CD4-positive, alpha-beta T cell treated with Interleukin-15 for 1 hour (primary cell): ENCODE measurements at regions not wholly inside any gene's neighbourhood (a gene's known extent, or its start where the extent isn't known, plus 50 kb on each side); places are given as distances from the start of the nearest gene placed in this dataset.
"Not testable (repeated sequence)": the region's sequence is repeated elsewhere in the genome, so short reads cannot be mapped to it uniquely, and the experiment has no call there.

Experiments used
- DNase-seq: peaks from one replicate; pipeline ENCODE4 v3.0.0-alpha.2; 2020

GRCh38 chr14:37650356-37651037, 55.1 kb downstream of the TTC6 start:
- DNase-seq = no peak

DNA sequence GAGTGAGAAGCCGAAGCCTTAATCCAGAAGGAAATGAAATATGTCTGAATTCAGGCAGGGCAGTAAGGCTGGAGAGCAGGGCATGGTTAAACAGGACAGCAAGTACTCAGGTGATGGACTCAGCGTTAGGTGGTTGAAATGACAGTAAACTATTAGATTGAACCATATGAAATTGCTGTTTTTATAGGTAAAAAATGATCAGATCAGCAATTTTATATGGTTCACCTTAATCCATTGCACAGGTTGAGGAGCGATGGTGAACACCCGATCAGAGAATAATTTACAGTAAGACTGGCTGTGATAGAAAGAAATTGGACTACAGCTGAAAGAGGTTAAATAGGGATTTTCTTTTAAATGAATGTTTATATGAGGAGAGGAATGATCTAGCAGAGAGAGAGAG, 56.6 kb downstream of the TTC6 start:
- DNase-seq = no peak

DNA sequence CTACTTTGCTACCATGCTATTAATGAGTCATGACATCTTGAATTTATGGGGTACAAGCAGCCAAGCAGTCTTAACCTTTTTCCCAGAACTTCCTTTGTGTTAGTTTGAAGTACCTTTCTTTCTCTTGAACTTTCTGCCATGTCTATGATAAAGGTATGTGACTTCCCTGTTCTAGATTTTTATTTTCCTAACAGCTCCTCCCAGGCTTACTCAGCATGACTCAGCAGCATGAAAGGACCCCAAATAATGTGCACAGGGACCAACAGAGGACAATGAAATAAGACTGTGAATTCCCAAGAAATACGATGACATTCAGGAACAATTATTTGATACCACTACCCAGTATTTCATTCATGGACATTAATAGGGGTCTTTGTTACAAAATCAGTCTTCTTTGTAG, 60.0 kb downstream of the TTC6 start:
- no peak for DNase-seq

DNA sequence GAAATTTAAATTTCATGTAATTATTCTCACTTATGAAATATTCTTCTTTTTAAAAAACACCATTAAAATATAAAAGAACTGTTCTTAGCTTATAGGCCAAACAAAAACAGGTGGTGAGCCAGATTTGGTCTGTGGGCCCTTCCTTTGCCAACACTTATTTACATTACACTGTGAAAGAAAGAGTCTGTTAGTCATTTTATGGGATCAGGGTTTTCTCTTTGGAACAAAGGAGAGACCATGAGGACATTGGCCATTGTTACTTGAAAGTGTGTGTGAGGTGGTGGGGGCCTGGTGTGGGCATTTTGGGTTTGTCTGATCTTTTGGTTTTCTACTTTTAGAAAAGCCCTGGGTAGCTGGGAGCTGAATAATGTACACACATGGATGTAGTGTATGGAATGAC, 62.7 kb downstream of the TTC6 start:
- DNase-seq = no peak

GRCh38 chr14:37663498-37663897, 68.1 kb downstream of the TTC6 start:
- no peak for DNase-seq

DNA sequence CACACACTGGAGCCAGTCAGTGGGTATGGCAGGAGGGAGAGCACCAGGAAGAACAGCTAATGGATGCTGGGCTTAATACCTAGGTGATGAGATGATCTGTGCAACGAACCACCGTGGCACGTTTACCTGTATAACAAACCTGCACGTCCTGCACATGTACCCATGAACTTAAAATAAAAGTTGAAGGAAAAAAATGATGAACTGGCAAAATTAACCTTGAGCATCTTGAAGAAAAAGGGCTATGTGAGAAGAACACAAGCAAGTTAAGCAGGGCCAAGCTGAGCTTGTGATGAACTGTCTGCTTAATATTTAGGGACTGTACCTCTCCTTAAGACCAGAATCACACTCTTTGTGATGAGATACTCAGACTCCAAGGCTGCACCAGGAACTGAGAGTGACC, 70.0 kb downstream of the TTC6 start:
- DNase-seq = no peak

DNA sequence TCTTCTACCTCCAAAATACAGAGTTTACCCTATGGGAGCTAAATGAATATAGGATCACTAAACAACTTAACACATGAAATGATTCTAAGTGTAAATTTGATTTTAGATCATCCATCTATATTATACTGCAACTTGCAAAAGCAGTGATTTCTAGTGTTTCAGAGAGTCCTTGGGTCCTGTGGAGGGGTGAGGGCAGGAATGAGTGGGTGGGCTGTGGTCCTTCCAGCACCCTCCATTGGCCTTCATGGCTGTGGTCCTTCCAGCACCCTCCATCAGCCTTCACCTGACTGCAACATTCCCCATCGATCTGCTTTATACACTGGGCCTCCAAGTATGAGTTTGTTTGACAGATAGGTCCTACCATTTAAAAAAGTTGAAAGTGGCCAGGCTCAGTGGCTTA, 70.5 kb downstream of the TTC6 start:
- no peak for DNase-seq

GRCh38 chr14:37668646-37669045, 73.2 kb downstream of the TTC6 start:
- DNase-seq = no peak

DNA sequence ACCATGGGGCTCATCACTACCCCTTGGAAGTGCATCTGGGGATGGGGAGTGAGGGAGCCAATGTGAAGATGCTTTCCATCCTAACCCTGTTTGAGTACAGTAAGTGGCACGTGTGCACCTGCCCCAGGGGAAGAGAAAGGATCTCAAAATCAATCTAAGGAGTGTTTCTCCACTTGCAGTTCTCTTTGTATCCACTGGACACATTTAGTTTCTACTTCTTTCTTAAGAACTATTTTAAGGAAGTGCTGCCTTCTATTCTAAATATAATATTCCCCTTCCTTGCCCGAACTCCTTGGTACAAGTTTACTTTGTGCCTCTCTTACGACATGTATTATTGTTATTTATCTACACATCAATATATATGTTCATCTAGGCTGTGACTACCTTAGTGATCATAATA, 73.8 kb downstream of the TTC6 start:
- DNase-seq = no peak

GRCh38 chr14:37673439-37673838, 78.0 kb downstream of the TTC6 start:
- DNase-seq = no peak

GRCh38 chr14:37678916-37679315, 83.5 kb downstream of the TTC6 start:
- no peak for DNase-seq

GRCh38 chr14:37681486-37681885, 86.1 kb downstream of the TTC6 start:
- no peak for DNase-seq

- DNase-seq = not testable (repeated sequence)
Measured at GRCh38 chr14:37692680-37693079, 97.3 kb downstream of the TTC6 start.

DNA sequence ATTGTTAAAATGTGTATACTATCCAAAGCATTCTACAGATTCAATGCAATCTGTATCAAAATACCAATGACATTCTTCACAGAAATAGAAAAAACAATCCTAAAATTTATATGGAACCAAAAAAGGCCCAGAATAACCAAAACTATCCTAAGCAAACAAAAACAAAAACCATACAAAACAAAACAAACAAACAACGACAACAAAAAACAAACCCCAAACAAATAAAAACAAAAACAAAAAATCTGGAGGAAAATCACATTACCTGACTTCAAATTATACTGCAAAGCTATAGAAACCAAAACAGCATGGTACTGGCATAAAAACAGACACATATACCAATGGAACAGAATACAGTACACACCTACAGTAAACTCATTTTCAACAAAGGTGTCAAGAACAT, 98.0 kb downstream of the TTC6 start:
- not testable (repeated sequence) for DNase-seq

DNA sequence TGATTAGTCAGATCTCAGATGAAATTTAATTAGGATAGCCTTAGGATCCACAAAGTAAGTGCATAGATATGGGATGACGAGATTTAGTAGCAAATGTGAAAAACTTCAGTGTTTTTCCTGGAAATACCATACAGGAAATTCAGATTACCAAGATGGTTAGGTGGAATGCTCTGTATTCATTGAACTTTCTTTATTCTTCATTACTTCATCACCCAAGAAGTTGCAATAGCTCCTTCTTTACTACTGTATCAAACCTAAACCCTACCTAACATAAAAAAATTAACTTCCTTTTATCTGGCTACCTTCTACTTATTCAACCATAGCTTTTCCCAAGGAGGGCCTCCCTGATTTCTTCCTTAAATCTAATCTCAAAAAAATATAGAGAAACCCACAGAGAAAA, 100.4 kb downstream of the TTC6 start:
- DNase-seq = no peak

- DNase-seq = no peak
Measured at GRCh38 chr14:37697489-37698121, 102.2 kb downstream of the TTC6 start.

- DNase-seq = no peak
Measured at GRCh38 chr14:37698840-37699777, 103.7 kb downstream of the TTC6 start.

DNA sequence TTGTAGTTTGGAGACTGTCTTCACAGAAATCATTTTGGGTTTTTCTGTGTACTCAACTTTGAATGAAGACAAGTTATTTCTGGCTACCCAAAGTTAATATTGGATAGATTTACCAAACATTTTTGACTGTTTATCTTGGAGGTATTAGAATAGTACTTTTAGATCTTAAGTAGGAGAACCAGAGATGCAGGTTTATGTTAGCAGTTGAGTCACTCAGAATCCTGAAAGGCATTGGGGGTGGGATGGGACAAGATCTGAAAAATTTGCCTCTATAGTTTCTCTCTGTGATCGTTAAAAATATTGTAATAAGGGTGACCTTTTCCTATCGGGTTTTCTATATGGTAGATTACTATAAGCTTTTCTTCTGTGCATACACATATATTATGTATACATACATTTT, 112.3 kb downstream of the TTC6 start:
- DNase-seq = no peak

DNA sequence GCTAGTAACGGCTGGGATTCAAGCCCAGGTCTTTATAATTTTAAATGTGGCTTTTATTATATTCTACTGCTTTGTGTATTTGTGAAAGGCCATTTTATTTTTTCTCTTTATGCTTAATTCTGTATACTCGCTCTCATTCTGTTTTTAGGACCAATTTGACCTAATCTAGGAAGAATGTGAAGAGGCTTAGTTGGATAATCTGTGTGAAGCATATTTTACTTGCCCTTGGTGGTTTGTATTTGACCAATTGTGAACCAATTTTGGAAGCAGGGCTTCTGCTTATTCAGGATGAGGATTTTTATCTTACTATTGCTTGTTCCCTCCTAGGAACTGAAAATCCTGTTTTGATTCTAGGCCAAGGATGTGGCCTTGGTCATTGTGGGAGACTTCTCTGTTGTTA, 113.1 kb downstream of the TTC6 start:
- DNase-seq = no peak

DNA sequence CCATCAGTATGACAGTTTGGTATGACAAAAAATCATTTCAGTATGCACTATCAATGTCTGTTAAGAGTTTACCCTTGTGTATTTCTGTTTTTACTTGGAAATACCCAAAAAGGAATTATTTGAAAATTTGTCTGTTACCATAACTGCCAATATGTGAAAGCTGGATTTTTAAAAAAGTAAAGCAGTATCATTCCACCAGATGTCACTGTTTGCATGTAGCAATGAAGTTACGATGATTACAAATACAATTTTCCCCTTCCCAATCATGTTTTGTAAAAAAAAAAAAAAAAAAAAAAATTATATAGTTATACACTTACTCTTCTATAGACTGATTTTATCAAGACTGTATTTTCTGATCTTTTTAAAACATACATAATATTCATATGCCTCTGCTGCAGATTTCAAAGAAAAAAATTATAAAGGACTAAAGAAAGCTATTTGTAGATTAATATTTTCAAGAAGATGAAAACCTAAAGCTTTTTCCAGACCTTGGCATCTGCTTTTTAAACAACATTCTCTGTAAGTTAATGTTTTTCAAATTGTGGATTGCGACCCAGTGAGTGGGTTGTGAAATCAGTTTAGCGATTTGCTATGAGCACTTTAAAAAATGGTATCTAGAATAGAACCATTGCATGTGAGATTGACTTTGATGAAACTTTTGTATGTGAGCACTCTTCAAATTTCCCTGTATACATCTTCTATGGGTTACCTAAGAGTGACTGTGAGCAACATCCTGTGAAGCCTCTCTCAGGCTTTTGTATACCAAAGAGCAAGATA, 114.2 kb downstream of the TTC6 start:
- no peak for DNase-seq

- no peak for DNase-seq
Measured at GRCh38 chr14:37711356-37711830, 116.0 kb downstream of the TTC6 start.

DNA sequence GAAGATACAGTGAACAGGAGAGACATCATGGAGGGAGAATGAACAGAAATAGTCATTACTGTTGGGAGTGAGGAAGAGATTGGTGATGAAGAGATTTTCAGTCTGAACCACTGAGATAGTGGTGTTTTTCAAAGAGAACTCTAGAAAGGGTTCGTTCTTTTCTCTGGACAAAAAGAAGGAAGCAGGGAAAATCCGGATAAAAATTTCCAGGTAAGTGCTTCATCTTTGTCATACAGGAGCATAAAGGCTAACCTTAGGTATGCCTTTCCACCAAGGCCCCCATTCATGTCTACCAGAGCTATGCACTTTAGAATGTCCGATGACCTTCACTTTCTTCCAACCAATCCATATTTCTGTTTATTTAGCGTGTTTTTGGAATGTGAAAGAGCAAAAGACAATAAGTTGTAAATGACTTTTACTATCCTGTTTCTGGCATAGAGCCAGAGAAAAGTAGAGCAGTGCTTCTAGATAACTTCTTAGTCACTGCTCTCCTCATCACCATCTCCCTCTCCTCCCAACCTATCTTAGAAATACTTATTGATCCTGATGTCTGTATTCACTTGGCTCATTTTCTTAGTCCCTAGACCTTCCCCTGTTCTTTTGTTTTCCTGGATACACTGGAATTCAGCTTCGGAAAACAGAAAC, 116.5 kb downstream of the TTC6 start:
- DNase-seq = no peak
